8988T (cell line): ENCODE measurements at regions not wholly inside any gene's neighbourhood (a gene's known extent, or its start where the extent isn't known, plus 50 kb on each side); places are given as distances from the start of the nearest gene placed in this dataset.
"Not testable (repeated sequence)": the region's sequence is repeated elsewhere in the genome, so short reads cannot be mapped to it uniquely, and the experiment has no call there.

Experiments
- DNase-seq: peaks from one replicate; pipeline ENCODE4 v3.0.0; 2011

GRCh38 chr12:124705545-124706138 is 138.2 kb upstream of the NCOR2 start:
- DNase-seq = no peak

- DNase-seq = no peak
Observed at GRCh38 chr12:124704619-124705018, 137.2 kb upstream of the NCOR2 start.

GRCh38 chr12:124703856-124704255 is 136.4 kb upstream of the NCOR2 start:
- DNase-seq = no peak

- DNase-seq = no peak
Observed at GRCh38 chr12:124702736-124703135, 135.3 kb upstream of the NCOR2 start.

GRCh38 chr12:124700810-124701592 is 133.6 kb upstream of the NCOR2 start:
- DNase-seq = no peak

- DNase-seq = no peak
Observed at GRCh38 chr12:124699909-124700308, 132.5 kb upstream of the NCOR2 start.

GRCh38 chr12:124698998-124699305 is 131.5 kb upstream of the NCOR2 start:
- no peak for DNase-seq

GRCh38 chr12:124698211-124698997 is 131.0 kb upstream of the NCOR2 start:
- no peak for DNase-seq

- not testable (repeated sequence) for DNase-seq
Observed at GRCh38 chr12:124697722-124698121, 130.3 kb upstream of the NCOR2 start.

GRCh38 chr12:124696693-124697476 is 129.5 kb upstream of the NCOR2 start:
- no peak for DNase-seq

GRCh38 chr12:124695861-124696260 is 128.4 kb upstream of the NCOR2 start:
- no peak for DNase-seq

- DNase-seq = no peak
Observed at GRCh38 chr12:124694846-124695497, 127.6 kb upstream of the NCOR2 start.

- DNase-seq = no peak
Observed at GRCh38 chr12:124694250-124694649, 126.8 kb upstream of the NCOR2 start.

GRCh38 chr12:124693111-124693723 is 125.8 kb upstream of the NCOR2 start:
- no peak for DNase-seq

GRCh38 chr12:124692443-124692842 is 125.0 kb upstream of the NCOR2 start:
- no peak for DNase-seq

- no peak for DNase-seq
Observed at GRCh38 chr12:124691429-124691828, 124.0 kb upstream of the NCOR2 start.

GRCh38 chr12:124689631-124690030 is 122.2 kb upstream of the NCOR2 start:
- DNase-seq = no peak

- DNase-seq = no peak
Observed at GRCh38 chr12:124688356-124688992, 121.1 kb upstream of the NCOR2 start.

GRCh38 chr12:124687917-124688316 is 120.5 kb upstream of the NCOR2 start:
- DNase-seq = no peak

GRCh38 chr12:124687174-124687902 is 119.9 kb upstream of the NCOR2 start:
- no peak for DNase-seq
